ENCODE measurements at regions not wholly inside any gene's neighbourhood (a gene's known extent, or its start where the extent isn't known, plus 50 kb on each side); places are given as distances from the start of the nearest gene placed in this dataset.

DNA sequence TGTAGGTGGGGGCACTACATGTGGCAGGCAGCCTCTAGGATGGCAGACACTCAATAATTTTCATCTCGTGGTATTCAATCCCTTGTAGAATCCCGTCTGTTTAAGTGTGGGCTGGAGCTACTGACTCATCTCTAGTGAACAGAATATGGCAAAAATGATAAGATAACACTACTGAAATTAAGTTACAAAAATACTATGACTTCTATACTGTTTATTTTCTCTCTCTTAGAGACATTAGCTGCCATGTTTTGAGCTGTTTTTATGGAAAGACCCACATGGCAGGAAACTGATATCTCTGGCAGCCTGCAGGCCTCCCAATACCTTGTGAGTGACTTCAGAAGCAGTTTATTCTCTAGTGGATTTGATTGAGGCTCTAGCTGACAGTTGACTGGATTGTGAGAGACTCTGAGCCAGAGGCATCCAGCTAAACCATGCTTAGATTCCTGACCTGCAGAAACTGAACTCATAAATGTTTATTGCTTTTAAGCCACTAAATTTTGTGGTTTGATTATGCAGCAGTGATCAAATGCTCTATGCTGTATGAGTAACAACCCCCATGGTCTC, 298.8 kb upstream of the CTSO start:
- TF ChIP-seq, protein P1, sequence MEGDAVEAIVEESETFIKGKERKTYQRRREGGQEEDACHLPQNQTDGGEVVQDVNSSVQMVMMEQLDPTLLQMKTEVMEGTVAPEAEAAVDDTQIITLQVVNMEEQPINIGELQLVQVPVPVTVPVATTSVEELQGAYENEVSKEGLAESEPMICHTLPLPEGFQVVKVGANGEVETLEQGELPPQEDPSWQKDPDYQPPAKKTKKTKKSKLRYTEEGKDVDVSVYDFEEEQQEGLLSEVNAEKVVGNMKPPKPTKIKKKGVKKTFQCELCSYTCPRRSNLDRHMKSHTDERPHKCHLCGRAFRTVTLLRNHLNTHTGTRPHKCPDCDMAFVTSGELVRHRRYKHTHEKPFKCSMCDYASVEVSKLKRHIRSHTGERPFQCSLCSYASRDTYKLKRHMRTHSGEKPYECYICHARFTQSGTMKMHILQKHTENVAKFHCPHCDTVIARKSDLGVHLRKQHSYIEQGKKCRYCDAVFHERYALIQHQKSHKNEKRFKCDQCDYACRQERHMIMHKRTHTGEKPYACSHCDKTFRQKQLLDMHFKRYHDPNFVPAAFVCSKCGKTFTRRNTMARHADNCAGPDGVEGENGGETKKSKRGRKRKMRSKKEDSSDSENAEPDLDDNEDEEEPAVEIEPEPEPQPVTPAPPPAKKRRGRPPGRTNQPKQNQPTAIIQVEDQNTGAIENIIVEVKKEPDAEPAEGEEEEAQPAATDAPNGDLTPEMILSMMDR (IDR thresholded peaks at IDR 0.05): no peak
- TF ChIP-seq ZFX (IDR thresholded peaks at IDR 0.05; ENCODE audit: borderline replicate concordance): no peak

All from 22Rv1 (cell line).